ENCODE measurements at regions not wholly inside any gene's neighbourhood (a gene's known extent, or its start where the extent isn't known, plus 50 kb on each side); places are given as distances from the start of the nearest gene placed in this dataset.
"Not testable (repeated sequence)": the region's sequence is repeated elsewhere in the genome, so short reads cannot be mapped to it uniquely, and the experiment has no call there.

GRCh38 chr16:49939495-49939894, 83.6 kb upstream of the ZNF423 start:
- DNase-seq (ENCODE audit: low read depth in 2 of 3, low spot score in 2 of 3) = no peak

GRCh38 chr16:49940464-49941224, 84.4 kb upstream of the CNEP1R1 start:
- no peak for DNase-seq (ENCODE audit: low read depth in 2 of 3, low spot score in 2 of 3)

- no peak for DNase-seq (ENCODE audit: low read depth in 2 of 3, low spot score in 2 of 3)
Observed at GRCh38 chr16:49944221-49944620, 80.8 kb upstream of the CNEP1R1 start.

GRCh38 chr16:49947907-49948678, 76.9 kb upstream of the CNEP1R1 start:
- no peak for DNase-seq (ENCODE audit: low read depth in 2 of 3, low spot score in 2 of 3)

GRCh38 chr16:49951574-49952195, 73.3 kb upstream of the CNEP1R1 start:
- DNase-seq (ENCODE audit: low read depth in 2 of 3, low spot score in 2 of 3) = peak in 2 of 3 donors; percentile 3 to 11

- peak in 2 of 3 donors; percentile 7 to 30 for DNase-seq (ENCODE audit: low read depth in 2 of 3, low spot score in 2 of 3)
Observed at GRCh38 chr16:49952386-49952785, 72.6 kb upstream of the CNEP1R1 start.

- DNase-seq (ENCODE audit: low read depth in 2 of 3, low spot score in 2 of 3) = no peak
Observed at GRCh38 chr16:49953090-49953489, 71.9 kb upstream of the CNEP1R1 start.

- DNase-seq (ENCODE audit: low read depth in 2 of 3, low spot score in 2 of 3) = no peak
Observed at GRCh38 chr16:49955858-49956257, 69.2 kb upstream of the CNEP1R1 start.

GRCh38 chr16:49956915-49957314, 68.1 kb upstream of the CNEP1R1 start:
- DNase-seq (ENCODE audit: low read depth in 2 of 3, low spot score in 2 of 3) = no peak

- no peak for DNase-seq (ENCODE audit: low read depth in 2 of 3, low spot score in 2 of 3)
Observed at GRCh38 chr16:49958448-49958847, 66.6 kb upstream of the CNEP1R1 start.

GRCh38 chr16:49959552-49960277, 65.3 kb upstream of the CNEP1R1 start:
- no peak for DNase-seq (ENCODE audit: low read depth in 2 of 3, low spot score in 2 of 3)

- DNase-seq (ENCODE audit: low read depth in 2 of 3, low spot score in 2 of 3) = no peak
Observed at GRCh38 chr16:49961089-49961488, 63.9 kb upstream of the CNEP1R1 start.

GRCh38 chr16:49962566-49962965, 62.5 kb upstream of the CNEP1R1 start:
- DNase-seq (ENCODE audit: low read depth in 2 of 3, low spot score in 2 of 3) = not testable (repeated sequence)

- DNase-seq (ENCODE audit: low read depth in 2 of 3, low spot score in 2 of 3) = no peak
Observed at GRCh38 chr16:49964316-49964715, 60.7 kb upstream of the CNEP1R1 start.

GRCh38 chr16:49964973-49965372, 60.1 kb upstream of the CNEP1R1 start:
- no peak for DNase-seq (ENCODE audit: low read depth in 2 of 3, low spot score in 2 of 3)

GRCh38 chr16:49967012-49967559, 57.9 kb upstream of the CNEP1R1 start:
- DNase-seq (ENCODE audit: low read depth in 2 of 3, low spot score in 2 of 3) = no peak

GRCh38 chr16:49969091-49970030, 55.7 kb upstream of the CNEP1R1 start:
- DNase-seq (ENCODE audit: low read depth in 2 of 3, low spot score in 2 of 3) = no peak

- DNase-seq (ENCODE audit: low read depth in 2 of 3, low spot score in 2 of 3) = no peak
Observed at GRCh38 chr16:49970797-49971431, 54.1 kb upstream of the CNEP1R1 start.

- no peak for DNase-seq (ENCODE audit: low read depth in 2 of 3, low spot score in 2 of 3)
Observed at GRCh38 chr16:49972280-49972679, 52.7 kb upstream of the CNEP1R1 start.
